ENCODE measurements at regions not wholly inside any gene's neighbourhood (a gene's known extent, or its start where the extent isn't known, plus 50 kb on each side); places are given as distances from the start of the nearest gene placed in this dataset.

GRCh38 chr12:114479831-114480230, 73.9 kb upstream of the TBX5 start:
- TF ChIP-seq PATZ1 (CRISPR knock-in tag; IDR thresholded peaks at IDR 0.05; ENCODE audit: borderline replicate concordance) (no peak), SNAI2 (CRISPR knock-in tag; IDR thresholded peaks at IDR 0.05) (no peak), CSDC2 (CRISPR knock-in tag; IDR thresholded peaks at IDR 0.05) (no peak)

Data from SK-N-SH treated with all-trans-retinoic acid at 6 μM for 48 hours (cell line).